ENCODE measurements at regions not wholly inside any gene's neighbourhood (a gene's known extent, or its start where the extent isn't known, plus 50 kb on each side); places are given as distances from the start of the nearest gene placed in this dataset.

DNA sequence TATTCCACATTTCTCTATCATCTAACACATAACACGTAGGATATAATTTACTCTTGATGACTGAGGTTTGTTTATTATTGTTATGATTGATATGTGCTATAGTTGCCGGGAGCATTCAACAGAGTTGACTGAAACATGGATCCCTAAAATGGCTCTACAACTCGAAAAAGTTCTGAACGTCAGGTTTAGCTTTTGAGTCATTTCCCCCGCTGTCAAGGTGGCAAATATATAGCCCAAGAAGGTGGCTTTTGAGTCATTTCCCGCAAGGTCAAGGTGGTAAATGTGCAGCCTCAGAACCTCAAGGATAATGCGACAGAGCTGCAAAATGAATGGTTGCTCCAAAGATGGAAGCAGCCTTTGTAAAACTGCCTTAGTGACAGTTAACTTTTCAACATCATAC lies 104.0 kb downstream of the NIBAN1 start:
- no peak for TF ChIP-seq POLR2A (IDR thresholded peaks at IDR 0.05)
- TF ChIP-seq, protein P1, sequence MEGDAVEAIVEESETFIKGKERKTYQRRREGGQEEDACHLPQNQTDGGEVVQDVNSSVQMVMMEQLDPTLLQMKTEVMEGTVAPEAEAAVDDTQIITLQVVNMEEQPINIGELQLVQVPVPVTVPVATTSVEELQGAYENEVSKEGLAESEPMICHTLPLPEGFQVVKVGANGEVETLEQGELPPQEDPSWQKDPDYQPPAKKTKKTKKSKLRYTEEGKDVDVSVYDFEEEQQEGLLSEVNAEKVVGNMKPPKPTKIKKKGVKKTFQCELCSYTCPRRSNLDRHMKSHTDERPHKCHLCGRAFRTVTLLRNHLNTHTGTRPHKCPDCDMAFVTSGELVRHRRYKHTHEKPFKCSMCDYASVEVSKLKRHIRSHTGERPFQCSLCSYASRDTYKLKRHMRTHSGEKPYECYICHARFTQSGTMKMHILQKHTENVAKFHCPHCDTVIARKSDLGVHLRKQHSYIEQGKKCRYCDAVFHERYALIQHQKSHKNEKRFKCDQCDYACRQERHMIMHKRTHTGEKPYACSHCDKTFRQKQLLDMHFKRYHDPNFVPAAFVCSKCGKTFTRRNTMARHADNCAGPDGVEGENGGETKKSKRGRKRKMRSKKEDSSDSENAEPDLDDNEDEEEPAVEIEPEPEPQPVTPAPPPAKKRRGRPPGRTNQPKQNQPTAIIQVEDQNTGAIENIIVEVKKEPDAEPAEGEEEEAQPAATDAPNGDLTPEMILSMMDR (IDR thresholded peaks at IDR 0.05), result no peak

All from sigmoid colon (tissue), 3 donors.